GM21717 (cell line): ENCODE measurements at regions not wholly inside any gene's neighbourhood (a gene's known extent, or its start where the extent isn't known, plus 50 kb on each side); places are given as distances from the start of the nearest gene placed in this dataset.
"Not testable (repeated sequence)": the region's sequence is repeated elsewhere in the genome, so short reads cannot be mapped to it uniquely, and the experiment has no call there.

ENCODE experiments used
- ATAC-seq: cut with Tn5 transposase; IDR thresholded peaks from one replicate; pipeline ENCODE4 v1.9.1; 2021; ENCODE audit warnings: mild to moderate bottlenecking, moderate library complexity; ENCODE audit not compliant: unreplicated experiment

DNA sequence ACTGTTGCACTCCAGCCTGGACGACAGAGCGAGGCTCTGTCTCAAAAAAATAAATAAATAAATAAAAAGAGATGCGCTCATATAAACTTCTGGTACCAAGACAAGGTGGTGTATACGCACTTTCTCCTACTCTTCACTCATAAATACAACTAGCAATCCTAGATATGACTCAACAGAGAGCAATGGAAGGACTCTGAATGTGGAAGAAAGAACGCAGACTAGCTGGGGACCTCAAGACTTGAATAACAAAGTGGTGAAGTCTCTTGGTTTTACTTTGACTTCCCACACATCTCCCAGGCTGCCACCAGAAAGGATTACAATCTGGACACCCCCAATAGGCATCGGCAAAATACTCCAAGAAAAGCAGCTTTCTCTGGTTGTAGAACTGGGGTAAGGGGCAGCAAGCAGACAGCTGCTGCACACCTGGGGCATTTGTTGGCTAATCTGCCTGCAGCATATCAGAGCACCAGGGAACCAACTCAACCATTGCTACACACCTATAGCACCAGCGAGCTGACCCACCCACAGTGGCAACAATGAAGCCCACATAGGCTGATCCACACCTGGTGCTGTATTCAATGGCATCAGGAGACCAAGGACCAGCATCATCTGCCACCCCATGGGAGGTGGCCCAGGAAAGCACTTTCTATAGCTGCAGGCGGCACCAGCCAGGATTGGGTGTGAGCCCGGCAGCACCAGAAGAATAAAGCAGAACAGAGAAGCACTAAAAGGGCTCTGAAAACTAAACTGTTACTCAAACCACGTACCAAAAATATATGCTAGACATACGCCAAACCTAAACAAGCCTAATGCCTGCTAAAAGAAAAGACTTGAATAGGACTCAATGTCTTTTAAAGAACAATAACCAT is 1231.7 kb upstream of the TMEM132C start:
- no peak for ATAC-seq

DNA sequence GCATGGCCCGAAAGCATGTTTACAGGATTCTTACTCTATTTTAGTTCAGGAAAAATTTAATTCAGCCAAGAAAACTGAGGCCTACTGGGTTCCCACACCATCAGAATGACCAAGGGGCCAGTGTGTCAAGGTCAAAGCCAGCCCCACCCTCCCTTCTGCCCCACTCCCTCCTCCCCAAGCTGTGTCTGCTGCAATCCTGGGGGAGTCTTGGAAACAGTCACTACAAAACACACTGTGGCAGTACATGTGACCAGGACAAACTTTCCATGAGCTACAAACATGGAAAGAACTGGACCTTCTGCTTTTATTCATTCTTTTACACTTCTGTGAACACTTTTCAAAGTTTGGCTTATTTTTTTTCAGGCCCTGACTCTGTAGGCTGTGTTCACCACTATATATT is 1228.8 kb upstream of the TMEM132C start:
- ATAC-seq = no peak

DNA sequence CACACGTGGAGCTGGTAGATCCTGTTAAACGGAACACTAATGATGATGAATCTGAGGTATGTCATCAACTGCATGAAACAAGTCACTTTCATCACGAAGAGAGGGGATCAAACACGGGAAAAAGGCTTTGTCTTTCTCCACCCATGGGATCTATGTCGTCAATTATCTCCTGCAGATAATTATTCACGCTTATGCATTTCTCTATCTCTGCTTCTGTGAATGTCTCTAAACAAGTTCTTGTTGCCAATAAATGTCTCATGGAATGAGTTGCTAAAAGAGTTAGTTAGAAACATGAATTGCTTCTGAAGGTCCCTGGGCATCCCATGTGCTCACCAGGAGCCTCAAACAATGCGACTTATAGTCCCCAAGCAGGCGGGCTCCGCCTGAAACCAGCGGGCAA is 1228.2 kb upstream of the TMEM132C start:
- no peak for ATAC-seq

DNA sequence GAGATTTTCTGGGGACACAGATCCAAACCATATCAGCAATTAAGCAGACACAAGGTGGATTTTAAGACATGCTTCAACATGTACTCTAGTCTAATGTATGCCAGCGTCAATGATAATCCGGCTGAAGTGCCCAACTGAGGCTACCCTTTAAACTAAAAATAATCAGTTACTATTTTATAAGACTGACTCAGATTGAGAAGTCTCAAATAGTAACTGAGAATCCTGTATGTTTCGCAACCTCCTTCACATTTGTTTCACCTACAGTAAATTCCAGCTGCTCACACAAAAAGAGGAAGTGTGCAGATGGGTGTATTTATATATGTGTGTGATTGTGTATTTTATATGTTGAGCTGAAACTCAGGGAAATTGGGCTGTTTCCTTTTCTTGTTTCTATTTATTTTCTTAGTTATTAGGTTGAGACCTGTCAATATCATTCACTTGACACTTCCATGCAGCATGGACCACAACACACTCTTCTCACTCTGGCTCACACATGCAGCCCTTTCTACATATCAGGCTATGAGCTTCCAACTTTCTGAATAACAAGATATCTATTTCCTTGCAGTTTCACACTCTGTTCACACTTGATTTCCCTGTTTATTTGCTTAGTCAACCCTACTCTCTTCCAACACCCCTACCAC is 1224.9 kb upstream of the TMEM132C start:
- ATAC-seq = peak; percentile 95

DNA sequence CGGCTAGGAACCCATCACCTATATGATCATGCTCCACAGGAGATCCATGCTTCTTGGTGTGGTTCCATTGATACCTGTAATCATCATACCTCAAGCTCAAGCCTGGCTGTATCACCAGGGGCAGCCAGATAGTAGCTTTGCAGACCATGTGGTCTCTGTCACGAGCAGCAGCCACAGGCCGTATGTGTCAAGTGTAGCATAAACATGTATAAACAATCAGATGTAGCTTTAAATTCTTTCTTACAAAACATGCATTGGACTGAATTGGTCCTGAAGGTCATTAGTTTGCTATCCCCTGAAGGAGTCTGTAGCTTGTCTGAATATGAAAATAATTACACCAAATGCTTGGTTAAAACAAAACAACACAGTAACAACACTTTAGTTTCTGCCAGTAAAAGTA is 1223.2 kb upstream of the TMEM132C start:
- ATAC-seq = no peak

DNA sequence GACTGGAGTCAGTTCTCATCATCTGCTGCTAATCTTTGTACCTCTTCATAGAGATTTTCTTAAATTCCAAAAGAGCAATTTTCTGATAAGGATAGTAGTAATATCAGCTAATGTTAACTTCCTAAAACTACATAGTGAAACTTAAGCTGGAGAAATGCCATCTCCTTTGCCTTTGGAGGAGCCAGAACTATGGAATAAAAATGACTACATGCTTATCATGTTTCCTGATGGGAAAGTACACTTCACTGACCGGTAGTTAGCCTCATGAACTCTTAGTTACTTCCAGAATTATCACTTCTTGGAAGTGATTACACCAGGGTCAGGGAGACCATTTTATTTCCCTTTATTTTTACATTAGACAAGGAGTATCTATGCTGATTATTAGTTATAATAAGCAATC is 1222.1 kb upstream of the TMEM132C start:
- no peak for ATAC-seq

DNA sequence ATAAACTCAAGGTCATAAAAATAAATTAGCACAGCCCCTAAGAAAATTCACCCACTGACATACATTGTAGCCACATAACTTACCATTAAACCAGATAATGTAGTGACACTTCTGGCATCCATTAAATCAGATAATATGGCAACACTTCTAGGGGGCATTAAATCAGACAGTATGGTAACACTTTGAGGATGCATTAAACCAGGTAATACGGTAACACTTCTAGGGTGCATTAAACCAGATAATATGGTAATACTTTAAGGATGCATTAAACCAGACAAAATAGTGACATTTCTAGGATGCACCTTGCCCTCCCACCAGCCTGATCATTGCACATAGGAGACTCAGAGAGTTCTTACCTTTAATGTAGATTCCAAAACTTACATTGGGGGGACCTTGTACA is 1220.5 kb upstream of the TMEM132C start:
- no peak for ATAC-seq

DNA sequence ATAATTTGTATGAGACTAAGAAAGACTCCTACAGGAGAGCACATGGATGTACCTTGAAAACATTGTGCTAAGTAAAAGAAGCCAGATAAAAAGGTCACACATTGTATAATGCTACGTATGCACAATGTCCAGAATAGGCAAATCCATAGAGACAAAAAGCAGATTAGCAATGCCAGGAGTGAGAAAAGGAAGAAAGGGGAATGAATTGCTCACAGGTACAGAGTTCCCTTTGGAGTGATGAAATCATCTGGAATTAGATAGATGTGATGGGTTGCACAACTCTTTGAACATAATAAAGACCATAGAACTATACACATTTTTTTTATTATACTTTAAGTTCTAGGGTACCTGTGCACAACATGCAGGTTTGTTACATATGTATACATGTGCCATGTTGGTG is 1218.9 kb upstream of the TMEM132C start:
- ATAC-seq = no peak

DNA sequence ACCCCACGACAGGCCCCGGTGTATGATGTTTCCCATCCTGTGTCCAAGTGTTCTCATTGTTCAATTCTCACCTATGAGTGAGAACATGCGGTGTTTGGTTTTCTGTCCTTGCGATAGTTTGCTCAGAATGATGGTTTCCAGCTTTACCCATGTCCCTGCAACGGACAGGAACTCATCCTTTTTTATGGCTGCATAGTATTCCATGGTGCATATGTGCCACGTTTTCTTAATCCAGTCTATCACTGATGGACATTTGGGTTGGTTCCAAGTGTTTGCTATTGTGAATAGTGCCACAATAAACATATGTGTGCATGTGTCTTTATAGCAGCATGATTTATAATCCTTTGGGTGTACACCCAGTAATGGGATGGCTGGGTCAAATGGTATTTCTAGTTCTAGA is 1218.4 kb upstream of the TMEM132C start:
- ATAC-seq = not testable (repeated sequence)

DNA sequence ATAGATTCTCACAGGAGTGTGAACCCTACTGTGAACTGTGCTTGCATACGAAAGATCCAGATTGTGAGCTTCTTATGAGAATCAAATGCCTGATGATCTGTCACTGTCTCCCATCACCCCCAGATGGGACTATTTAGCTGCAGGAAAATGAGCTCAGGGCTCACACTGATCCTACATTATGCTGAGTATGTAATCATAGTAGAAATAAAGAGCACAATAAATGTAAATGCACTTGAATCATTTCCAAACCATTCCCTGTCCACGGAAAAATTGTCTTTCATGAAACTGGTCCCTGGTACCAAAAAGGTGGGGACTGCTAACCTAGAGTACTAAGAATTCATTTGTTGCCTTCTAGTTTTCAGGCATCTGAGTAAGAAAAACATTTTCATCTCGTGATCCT is 1215.8 kb upstream of the TMEM132C start:
- ATAC-seq = no peak

DNA sequence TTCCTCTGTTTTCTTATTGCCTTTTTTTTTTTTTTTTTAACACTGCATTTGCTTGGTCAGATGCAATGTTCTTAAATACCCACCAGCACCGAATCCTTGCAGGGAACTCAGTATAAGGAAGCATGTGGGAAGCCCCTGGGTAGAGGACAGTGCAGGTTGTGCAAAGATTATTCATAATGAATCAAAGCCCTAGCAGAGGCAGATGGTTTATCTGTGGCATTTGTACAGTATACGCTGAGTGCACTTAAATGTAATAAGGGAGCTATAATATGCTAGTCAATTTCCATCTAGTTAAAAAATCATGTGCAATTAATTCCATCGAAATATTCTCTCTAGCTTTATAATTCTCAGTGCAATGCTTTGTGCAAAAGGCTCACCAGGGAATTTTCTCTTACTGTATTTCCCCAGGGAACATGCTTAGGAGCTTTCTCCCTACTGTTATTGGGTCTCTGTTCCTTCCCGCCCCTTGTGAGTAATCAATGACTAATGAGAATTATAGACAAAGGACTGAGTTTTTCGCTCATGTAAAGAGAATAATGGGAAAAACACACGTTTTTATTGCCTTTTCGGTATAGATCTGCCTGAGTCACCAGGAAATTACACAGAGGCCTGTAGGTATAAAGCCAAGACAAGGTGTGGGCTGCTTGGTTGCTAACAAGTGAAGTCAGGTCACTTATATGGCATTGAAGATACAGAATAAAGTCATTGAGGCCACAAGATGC is 1214.3 kb upstream of the TMEM132C start:
- no peak for ATAC-seq

DNA sequence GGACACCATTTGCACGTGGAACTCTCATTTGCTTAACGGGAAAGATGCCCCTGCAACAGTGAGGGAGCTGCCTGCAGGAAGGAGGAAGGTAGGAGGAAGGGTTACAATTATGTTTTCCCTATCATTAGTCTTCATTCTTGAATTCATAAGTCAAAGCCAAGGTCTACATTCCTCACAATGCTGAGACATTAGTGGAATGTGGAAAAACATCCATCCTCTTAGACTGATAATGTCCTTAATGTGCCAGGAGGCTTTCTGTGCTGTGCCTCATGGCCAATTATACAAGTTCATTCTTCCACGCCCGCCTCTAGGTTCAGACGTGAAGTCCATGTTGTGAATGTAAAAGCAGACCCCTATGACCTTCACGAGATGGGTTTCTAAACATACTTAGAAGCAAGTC is 1212.4 kb upstream of the TMEM132C start:
- no peak for ATAC-seq

DNA sequence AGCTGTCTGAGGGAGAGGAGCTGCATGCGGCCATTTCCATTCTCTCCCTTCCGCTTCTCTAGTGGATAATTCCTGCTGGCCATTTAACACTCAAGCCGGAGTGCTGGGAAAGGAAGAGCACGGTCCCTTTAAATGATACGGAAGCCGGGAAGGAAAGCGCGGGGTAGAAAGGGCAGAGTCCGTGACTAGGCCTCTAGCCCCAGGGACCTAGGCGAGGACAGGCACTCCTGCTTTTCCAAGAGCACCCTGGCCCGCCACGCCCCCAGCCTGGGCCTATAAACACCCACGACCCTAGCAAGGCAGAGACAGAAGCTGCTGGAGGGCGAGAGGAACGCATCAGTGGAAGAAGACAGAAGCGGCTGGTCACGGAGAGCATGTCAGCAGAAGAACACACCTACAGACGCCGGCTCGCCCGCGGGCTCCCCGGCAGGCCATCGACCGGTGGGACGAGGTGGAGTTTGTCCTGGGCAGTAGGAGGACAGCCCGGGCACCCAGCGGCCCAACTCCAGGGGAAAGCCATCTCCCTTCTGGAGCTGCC is 1206.6 kb upstream of the TMEM132C start:
- ATAC-seq = no peak

DNA sequence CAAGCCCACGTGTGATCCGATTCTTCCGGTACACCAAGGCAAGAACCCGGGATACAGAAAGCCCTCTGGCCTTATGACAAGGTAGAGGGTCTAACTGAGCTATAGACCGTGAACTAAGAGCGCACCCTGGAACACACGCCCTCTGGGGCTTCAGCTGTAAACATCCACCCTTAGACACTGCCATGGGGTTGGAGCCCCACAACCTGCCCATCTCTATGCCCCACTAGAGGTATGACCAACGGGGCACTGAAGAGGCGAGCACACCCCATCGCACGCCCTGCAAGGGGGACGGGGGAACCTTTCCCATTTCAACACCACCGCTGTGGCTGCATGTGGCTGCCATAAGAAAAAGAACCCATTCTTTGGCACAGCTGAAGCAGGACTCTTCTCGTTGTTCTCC is 1206.0 kb upstream of the TMEM132C start:
- ATAC-seq = no peak

DNA sequence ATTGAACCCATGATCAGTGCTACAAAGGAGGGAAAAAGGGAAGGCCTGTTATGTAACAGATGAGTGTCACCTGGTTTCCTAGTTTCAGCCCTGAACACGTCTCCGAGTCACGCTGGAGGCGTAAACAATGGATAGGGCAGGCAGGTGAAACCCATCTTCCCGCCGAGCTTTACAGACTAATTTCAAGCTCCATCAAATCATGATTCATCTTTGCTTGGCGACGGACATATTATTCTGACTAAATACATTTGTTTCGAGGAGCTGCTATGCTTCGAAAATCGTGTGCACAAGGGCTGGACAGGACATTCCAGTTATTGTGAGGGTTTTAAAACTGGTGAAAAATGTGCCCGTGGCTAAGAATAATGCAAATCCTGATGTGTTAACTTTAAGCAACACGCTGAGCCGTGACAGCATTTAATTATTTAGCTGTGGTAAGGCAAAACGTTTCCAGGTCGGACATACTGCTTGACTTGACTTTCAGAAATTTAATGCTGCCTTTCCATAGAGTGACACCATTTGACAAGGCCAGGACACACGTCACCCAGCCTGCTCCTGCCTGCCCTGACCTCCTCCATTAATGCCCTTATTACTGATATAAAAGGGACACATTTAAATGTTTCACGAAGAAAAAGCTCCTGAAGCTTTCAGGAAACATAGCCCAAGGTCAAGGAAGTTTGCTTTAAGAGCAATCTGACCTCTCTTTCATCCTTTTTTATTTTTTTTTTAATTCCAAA is 1203.5 kb upstream of the TMEM132C start:
- ATAC-seq = no peak

DNA sequence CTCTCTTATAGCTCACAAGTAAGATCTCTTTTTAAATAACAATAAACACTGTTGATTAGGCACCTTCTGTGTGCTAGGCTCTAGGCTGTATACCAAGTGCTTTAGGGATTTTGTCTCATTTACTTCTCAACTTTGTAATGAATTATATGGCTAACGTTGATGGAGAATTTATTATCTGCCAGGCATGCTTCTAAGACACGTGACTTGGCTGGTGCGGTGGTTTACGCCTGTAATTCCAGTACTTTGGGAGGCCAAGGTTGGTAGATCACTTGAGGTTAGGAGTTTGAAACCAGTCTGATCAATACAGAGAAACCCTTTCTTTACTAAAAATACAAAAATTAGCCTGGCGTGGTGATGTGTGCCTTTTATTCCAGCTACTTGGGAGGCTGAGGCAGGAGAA is 1202.8 kb upstream of the TMEM132C start:
- no peak for ATAC-seq

DNA sequence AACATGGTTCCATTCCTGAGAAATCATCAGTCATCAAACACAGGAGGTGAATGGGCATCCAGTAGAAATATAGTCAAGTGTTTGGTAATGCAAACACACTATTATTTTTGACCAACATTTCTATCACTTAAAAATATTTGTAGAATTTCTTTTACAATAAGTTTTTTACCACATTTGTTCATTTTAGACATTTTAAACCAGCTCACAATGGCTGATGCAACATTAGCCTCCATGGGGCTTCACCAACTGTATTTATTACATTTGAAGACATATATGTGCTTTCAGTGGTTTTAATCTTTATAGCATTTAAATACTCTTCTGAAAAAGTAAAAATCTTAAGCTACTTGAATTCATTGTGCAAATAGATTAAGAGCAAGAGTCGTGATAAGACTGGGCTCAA is 1201.4 kb upstream of the TMEM132C start:
- no peak for ATAC-seq

DNA sequence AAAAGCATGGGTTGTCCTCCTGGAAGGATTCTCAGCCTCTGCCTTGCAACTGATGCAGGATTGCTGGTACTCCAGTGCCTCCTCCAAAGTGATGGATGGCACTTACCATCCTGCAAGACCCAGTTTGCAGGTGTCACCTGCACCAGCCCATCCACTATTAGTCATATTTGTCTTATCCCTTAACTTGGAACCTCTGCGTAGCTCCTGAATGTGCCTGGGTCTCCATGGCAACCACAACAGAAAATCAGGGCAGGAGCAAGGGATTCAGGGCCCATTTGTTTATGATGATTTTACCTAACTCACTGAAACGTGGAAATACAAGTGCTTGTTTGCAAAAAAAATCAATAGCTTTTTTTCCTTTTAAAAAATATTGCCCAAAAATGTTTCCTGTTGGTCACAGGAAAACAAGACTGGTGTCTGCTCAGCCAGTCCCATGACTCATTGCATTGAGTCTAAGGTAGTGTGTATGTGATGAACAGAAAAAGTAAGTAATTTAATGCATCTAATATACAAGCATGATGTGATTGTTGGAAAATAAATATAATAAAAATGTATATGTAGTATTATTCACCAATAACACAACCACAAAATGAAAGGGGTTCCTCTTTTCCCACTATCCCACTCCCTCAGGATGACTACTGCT is 1196.3 kb upstream of the TMEM132C start:
- ATAC-seq = no peak

DNA sequence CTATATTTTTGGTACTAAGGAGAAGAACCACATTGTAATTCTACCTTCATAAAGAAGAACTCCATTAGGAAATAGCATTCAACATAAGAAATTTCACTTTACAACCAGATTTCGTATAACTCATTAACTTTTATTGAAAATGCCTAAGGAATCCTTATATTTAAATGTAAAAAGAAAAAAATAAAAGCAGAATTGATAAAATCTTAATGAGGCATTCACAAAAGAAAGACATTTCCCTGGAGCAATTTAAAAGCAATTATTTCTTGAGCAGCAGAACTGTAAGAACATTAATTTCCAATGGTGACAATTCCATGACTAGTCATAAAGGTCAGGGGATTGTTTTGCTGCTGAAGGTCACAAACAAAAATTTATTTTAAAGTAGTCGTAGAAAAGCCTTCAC is 1192.8 kb upstream of the TMEM132C start:
- no peak for ATAC-seq

DNA sequence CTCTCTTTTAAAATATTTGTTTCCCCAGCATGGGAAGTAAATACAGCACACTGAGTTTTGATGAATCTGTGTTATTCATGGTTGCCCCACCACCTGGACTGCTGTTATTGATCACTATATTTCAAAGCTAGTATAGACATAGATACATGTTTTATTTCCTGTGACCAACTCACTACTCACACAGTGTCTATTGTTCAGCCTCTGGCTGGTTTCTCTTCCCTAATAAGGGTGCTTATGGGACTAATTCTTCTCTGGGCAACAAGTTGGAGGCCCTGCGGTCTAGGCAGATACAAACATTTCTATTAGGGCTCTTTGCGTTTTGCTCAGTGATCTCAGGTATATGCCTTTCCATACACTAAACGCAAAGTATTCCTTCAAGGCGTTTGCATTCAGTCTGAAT is 1191.0 kb upstream of the TMEM132C start:
- no peak for ATAC-seq
